ENCODE measurements at regions not wholly inside any gene's neighbourhood (a gene's known extent, or its start where the extent isn't known, plus 50 kb on each side); places are given as distances from the start of the nearest gene placed in this dataset.
"Not testable (repeated sequence)": the region's sequence is repeated elsewhere in the genome, so short reads cannot be mapped to it uniquely, and the experiment has no call there.

DNA sequence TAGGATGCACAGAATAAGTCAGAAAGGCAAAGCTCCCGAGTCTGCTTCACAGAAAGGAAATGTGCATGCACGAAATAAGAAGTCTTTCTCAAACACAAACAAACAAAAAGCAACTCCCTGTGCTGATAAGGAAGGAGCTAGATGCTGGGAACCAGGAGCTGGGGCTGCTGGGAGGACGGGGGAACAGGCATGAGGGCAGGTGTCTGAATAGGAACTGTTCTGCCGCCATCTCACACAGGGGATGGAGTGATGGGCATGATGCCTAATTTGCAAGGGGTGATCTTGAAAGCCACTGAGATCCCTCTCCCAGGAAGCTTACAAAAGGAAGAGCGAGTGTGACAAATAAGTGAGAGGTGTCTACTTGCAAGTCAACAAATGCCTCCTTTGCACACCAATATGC, 336.5 kb downstream of the BCL2L11 start:
- intact Hi-C loops (cut with micrococcal nuclease; ENCODE audit: unreplicated experiment), result loop anchor here (10.0 kb wide), 1 partner anchor 332 kb away; the partner anchor contains the start of gene BCL2L11
- H3K27ac ChIP-seq (ENCODE audit: low read depth, low read length, poor library complexity, severe bottlenecking); H3K9me3 ChIP-seq (ENCODE audit: low read length); CTCF ChIA-PET (ENCODE audit: unreplicated experiment); H3K9me2 ChIP-seq (ENCODE audit: insufficient read depth, low read length); H3K79me2 ChIP-seq (ENCODE audit: insufficient read depth, low read depth, low read length); H3K4me3 ChIP-seq (ENCODE audit: low read depth, low read length, poor library complexity, severe bottlenecking); H4K20me1 ChIP-seq (ENCODE audit: insufficient read depth, low read length); H2AFZ ChIP-seq (ENCODE audit: low read length); H3K4me2 ChIP-seq (ENCODE audit: low read length); H3K36me3 ChIP-seq (ENCODE audit: insufficient read depth, low read length); DNase-seq (ENCODE audit: low spot score); BruUV-seq (replicated peaks); POLR2A ChIA-PET: not testable (repeated sequence)
- H3K4me1 ChIP-seq (ENCODE audit: insufficient read depth, low read length, poor library complexity, severe bottlenecking), result peaks cover 18% of the 10 kb centered on the region

GRCh38 chr2:111460901-111461300, 340.2 kb downstream of the BCL2L11 start:
- intact Hi-C loops (cut with micrococcal nuclease; ENCODE audit: unreplicated experiment); H3K27ac ChIP-seq (ENCODE audit: low read depth, low read length, poor library complexity, severe bottlenecking); H3K36me3 ChIP-seq (ENCODE audit: insufficient read depth, low read length); H3K79me2 ChIP-seq (ENCODE audit: insufficient read depth, low read depth, low read length); BruUV-seq (replicated peaks); POLR2A ChIA-PET; H3K4me2 ChIP-seq (ENCODE audit: low read length); CTCF ChIA-PET (ENCODE audit: unreplicated experiment); H3K4me3 ChIP-seq (ENCODE audit: low read depth, low read length, poor library complexity, severe bottlenecking); H3K9me3 ChIP-seq (ENCODE audit: low read length); H3K9me2 ChIP-seq (ENCODE audit: insufficient read depth, low read length); H4K20me1 ChIP-seq (ENCODE audit: insufficient read depth, low read length); H2AFZ ChIP-seq (ENCODE audit: low read length); DNase-seq (ENCODE audit: low spot score): not testable (repeated sequence)
- H3K4me1 ChIP-seq (ENCODE audit: insufficient read depth, low read length, poor library complexity, severe bottlenecking), result peaks cover 24% of the 10 kb centered on the region

GRCh38 chr2:111461831-111462230, 341.1 kb downstream of the BCL2L11 start:
- DNase-seq (ENCODE audit: low spot score); H3K36me3 ChIP-seq (ENCODE audit: insufficient read depth, low read length); POLR2A ChIA-PET; H3K4me3 ChIP-seq (ENCODE audit: low read depth, low read length, poor library complexity, severe bottlenecking); intact Hi-C loops (cut with micrococcal nuclease; ENCODE audit: unreplicated experiment); H3K9me3 ChIP-seq (ENCODE audit: low read length); H2AFZ ChIP-seq (ENCODE audit: low read length); H3K79me2 ChIP-seq (ENCODE audit: insufficient read depth, low read depth, low read length); H3K9me2 ChIP-seq (ENCODE audit: insufficient read depth, low read length); H4K20me1 ChIP-seq (ENCODE audit: insufficient read depth, low read length); BruUV-seq (replicated peaks); CTCF ChIA-PET (ENCODE audit: unreplicated experiment); H3K27ac ChIP-seq (ENCODE audit: low read depth, low read length, poor library complexity, severe bottlenecking): not testable (repeated sequence)
- H3K4me1 ChIP-seq (ENCODE audit: insufficient read depth, low read length, poor library complexity, severe bottlenecking), result peaks cover 24% of the 10 kb centered on the region
- H3K4me2 ChIP-seq (ENCODE audit: low read length), result 0 out of 2 replicates have a peak overlapping the region, but pooled peaks have one; percentile 20

DNA sequence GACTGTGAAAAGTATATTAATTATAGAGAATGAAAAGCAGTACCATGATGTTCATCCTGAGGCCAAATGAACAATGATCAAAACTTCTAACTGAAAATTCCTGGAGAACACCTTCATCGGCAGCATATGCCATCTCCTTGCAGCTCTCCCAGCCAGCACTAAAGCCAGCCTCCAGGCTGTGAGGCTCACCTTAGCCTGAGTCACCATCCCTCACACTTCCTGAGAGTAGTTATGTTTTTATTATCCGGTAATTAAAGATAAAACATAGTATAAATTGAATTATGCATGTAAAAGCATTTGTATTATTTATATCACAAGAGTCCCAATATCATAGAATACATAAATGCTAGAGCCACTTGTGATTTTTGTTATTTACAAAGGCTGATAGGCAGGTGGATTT, 341.9 kb downstream of the BCL2L11 start:
- POLR2A ChIA-PET; H4K20me1 ChIP-seq (ENCODE audit: insufficient read depth, low read length); H3K9me2 ChIP-seq (ENCODE audit: insufficient read depth, low read length); BruUV-seq (replicated peaks); H3K9me3 ChIP-seq (ENCODE audit: low read length); DNase-seq (ENCODE audit: low spot score); intact Hi-C loops (cut with micrococcal nuclease; ENCODE audit: unreplicated experiment); H3K79me2 ChIP-seq (ENCODE audit: insufficient read depth, low read depth, low read length); H3K4me3 ChIP-seq (ENCODE audit: low read depth, low read length, poor library complexity, severe bottlenecking); H3K36me3 ChIP-seq (ENCODE audit: insufficient read depth, low read length); CTCF ChIA-PET (ENCODE audit: unreplicated experiment): not testable (repeated sequence)
- Histone ChIP-seq H3K27ac (ENCODE audit: low read depth, low read length, poor library complexity, severe bottlenecking) (peak overlapping the region; percentile 30), H3K4me1 (ENCODE audit: insufficient read depth, low read length, poor library complexity, severe bottlenecking) (peaks cover 24% of the 10 kb centered on the region), H2AFZ (ENCODE audit: low read length) (0 out of 2 replicates have a peak overlapping the region, but pooled peaks have one; percentile 19), H3K4me2 (ENCODE audit: low read length) (peak overlapping the region; percentile 32; the same call in 1 of the 2 replicates)

- BruUV-seq (replicated peaks); H3K9me3 ChIP-seq (ENCODE audit: low read length); H2AFZ ChIP-seq (ENCODE audit: low read length); intact Hi-C loops (cut with micrococcal nuclease; ENCODE audit: unreplicated experiment); H3K9me2 ChIP-seq (ENCODE audit: insufficient read depth, low read length); H4K20me1 ChIP-seq (ENCODE audit: insufficient read depth, low read length); H3K36me3 ChIP-seq (ENCODE audit: insufficient read depth, low read length); CTCF ChIA-PET (ENCODE audit: unreplicated experiment); H3K79me2 ChIP-seq (ENCODE audit: insufficient read depth, low read depth, low read length); POLR2A ChIA-PET: not testable (repeated sequence)
- Histone ChIP-seq H3K4me2 (ENCODE audit: low read length) (peak overlapping the region; percentile 70), H3K4me3 (ENCODE audit: low read depth, low read length, poor library complexity, severe bottlenecking) (peak overlapping the region; percentile 46), H3K4me1 (ENCODE audit: insufficient read depth, low read length, poor library complexity, severe bottlenecking) (peaks cover 24% of the 10 kb centered on the region), H3K27ac (ENCODE audit: low read depth, low read length, poor library complexity, severe bottlenecking) (peak overlapping the region; percentile 52)
- DNase-seq (ENCODE audit: low spot score), result peak; percentile 31
These were observed 342.6 kb downstream of the BCL2L11 start for GRCh38 chr2:111463238-111463848.

DNA sequence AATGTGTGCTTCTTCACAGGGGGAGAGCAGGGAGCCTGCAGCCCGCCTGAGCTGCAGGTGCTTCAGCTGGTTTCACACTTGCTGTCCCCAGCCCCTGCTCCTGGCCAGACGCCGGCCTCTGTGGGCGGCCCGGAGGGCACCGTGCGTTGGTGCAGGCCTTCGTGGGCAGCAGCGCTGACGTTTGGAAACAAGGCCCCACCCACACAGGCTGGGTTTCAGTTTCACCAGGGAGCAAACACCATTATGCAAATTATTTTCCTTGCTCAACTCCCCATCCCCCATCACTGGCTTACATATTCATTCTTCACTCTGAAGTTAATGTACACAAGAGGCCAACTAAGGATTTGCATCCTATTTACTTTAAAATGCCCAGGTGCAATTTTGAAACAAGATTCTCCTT, 343.2 kb downstream of the BCL2L11 start:
- POLR2A ChIA-PET; H4K20me1 ChIP-seq (ENCODE audit: insufficient read depth, low read length); H3K9me3 ChIP-seq (ENCODE audit: low read length); H2AFZ ChIP-seq (ENCODE audit: low read length); CTCF ChIA-PET (ENCODE audit: unreplicated experiment); BruUV-seq (replicated peaks); H3K79me2 ChIP-seq (ENCODE audit: insufficient read depth, low read depth, low read length); DNase-seq (ENCODE audit: low spot score); H3K36me3 ChIP-seq (ENCODE audit: insufficient read depth, low read length); intact Hi-C loops (cut with micrococcal nuclease; ENCODE audit: unreplicated experiment); H3K4me3 ChIP-seq (ENCODE audit: low read depth, low read length, poor library complexity, severe bottlenecking); H3K9me2 ChIP-seq (ENCODE audit: insufficient read depth, low read length): not testable (repeated sequence)
- H3K4me2 ChIP-seq (ENCODE audit: low read length), result peak overlapping the region; percentile 70
- peak overlapping the region; percentile 52 for H3K27ac ChIP-seq (ENCODE audit: low read depth, low read length, poor library complexity, severe bottlenecking)
- peaks cover 24% of the 10 kb centered on the region for H3K4me1 ChIP-seq (ENCODE audit: insufficient read depth, low read length, poor library complexity, severe bottlenecking)
